ENCODE measurements at regions not wholly inside any gene's neighbourhood (a gene's known extent, or its start where the extent isn't known, plus 50 kb on each side); places are given as distances from the start of the nearest gene placed in this dataset.

DNA sequence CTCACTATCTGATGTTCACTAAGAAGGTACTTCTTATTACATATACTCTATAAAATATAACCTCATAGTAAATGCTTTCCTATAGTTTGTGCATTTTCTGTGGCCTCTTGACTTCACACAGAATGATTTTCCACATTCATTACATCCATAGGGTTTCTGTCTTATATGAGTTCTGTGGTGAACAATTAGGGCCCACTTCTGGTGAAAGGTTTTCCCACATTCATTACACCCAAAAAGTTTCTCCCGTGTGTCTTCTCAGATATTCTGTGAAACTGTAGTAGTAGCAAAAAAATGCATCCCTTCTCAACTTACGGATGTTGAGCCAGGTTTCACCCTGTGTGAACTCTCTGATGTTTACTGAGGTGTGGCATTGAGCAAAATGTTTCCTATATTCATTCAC lies 119.3 kb downstream of the ZNF33B start:
- Histone ChIP-seq H3K4me3 (no peak overlapping the region), H3K4me1 (ENCODE audit: control insufficient read depth in 5 of 5, insufficient read depth in 5 of 5, low read length in 5 of 5) (no peaks in the 10 kb centered on the region), H3K27me3 (ENCODE audit: control insufficient read depth in 3 of 3, insufficient read depth in 3 of 3, low read length in 2 of 3) (no peaks in the 10 kb centered on the region), H3K9me3 (ENCODE audit: control insufficient read depth in 4 of 4, insufficient read depth in 3 of 4, low read length in 3 of 4) (peaks cover 21 to 64% (median 44%) of the 10 kb centered on the region in 4 donors), H3K9ac (ENCODE audit: insufficient read depth in 1 of 2, low read length in 2 of 2) (no peak overlapping the region), H3K36me3 (ENCODE audit: control insufficient read depth in 4 of 4, insufficient read depth in 4 of 4, low read length in 4 of 4) (peaks cover 14 to 40% (median 36%) of the 10 kb centered on the region in 4 donors), H3K27ac (ENCODE audit: low read depth in 1 of 2, low read length in 1 of 2) (no peak overlapping the region)
- 96 to 99% methylated on average over 2 of the region's 2 CpGs for WGBS, 2 donors
- TF ChIP-seq, protein P1, sequence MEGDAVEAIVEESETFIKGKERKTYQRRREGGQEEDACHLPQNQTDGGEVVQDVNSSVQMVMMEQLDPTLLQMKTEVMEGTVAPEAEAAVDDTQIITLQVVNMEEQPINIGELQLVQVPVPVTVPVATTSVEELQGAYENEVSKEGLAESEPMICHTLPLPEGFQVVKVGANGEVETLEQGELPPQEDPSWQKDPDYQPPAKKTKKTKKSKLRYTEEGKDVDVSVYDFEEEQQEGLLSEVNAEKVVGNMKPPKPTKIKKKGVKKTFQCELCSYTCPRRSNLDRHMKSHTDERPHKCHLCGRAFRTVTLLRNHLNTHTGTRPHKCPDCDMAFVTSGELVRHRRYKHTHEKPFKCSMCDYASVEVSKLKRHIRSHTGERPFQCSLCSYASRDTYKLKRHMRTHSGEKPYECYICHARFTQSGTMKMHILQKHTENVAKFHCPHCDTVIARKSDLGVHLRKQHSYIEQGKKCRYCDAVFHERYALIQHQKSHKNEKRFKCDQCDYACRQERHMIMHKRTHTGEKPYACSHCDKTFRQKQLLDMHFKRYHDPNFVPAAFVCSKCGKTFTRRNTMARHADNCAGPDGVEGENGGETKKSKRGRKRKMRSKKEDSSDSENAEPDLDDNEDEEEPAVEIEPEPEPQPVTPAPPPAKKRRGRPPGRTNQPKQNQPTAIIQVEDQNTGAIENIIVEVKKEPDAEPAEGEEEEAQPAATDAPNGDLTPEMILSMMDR (IDR thresholded peaks at IDR 0.05; ENCODE audit: control extremely low read depth, extremely low read depth) = no peak
- ATAC-seq (ENCODE audit: insufficient read depth, low FRiP score) (no peak), DNase-seq (no peak)

DNA sequence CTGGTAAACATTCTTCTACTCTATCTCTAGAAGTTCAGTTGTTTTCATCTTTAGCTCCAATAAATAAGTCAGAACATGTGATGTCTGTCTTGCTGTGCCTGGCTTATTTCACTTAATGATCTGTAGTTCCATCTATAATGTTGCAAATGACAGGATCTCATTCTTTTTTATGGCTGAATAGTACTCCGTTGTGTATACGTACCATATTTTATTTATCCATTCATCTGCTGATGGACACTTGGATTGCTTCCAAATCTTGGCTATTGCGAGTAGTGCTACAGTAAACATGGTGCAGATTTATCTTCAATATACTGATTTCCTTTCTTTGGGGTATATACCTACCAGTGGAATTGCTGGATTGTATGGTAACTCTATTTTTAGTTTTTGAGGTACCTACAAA lies 124.4 kb downstream of the ZNF33B start:
- ATAC-seq (ENCODE audit: insufficient read depth, low FRiP score) (no peak), DNase-seq (no peak)
- Histone ChIP-seq H3K27me3 (ENCODE audit: control insufficient read depth in 3 of 3, insufficient read depth in 3 of 3, low read length in 2 of 3) (no peaks in the 10 kb centered on the region), H3K9ac (ENCODE audit: insufficient read depth in 1 of 2, low read length in 2 of 2) (no peak overlapping the region), H3K4me3 (no peak overlapping the region), H3K9me3 (ENCODE audit: control insufficient read depth in 4 of 4, insufficient read depth in 3 of 4, low read length in 3 of 4) (peaks cover 4 to 49% (median 25%) of the 10 kb centered on the region in 4 donors), H3K4me1 (ENCODE audit: control insufficient read depth in 5 of 5, insufficient read depth in 5 of 5, low read length in 5 of 5) (no peaks in the 10 kb centered on the region), H3K36me3 (ENCODE audit: control insufficient read depth in 4 of 4, insufficient read depth in 4 of 4, low read length in 4 of 4) (no peaks in the 10 kb centered on the region), H3K27ac (ENCODE audit: low read depth in 1 of 2, low read length in 1 of 2) (no peak overlapping the region)
- TF ChIP-seq, protein P1 (IDR thresholded peaks at IDR 0.05; ENCODE audit: control extremely low read depth, extremely low read depth) = no peak
- WGBS, 2 donors = 89 to 90% methylated on average over 3 of the region's 3 CpGs

DNA sequence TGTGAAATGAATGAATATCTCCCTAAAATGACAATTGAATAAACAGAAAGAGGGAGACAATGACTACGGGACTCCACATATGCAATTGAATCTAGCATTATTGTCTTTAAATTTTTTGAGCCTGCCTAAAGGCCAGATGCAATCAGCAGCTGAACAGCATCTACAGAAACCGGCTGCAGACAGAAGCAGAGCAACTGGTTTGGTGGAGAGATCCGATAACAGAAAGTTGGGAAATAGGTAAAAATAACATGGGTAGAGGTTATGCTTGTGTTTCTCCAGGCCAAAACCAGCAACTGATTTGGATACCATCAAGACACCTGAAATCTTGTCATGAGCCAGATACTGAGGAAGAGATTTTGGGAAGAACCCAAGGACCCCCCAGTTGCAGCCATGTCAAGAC lies 146.6 kb downstream of the ZNF33B start:
- Histone ChIP-seq H3K9me3 (ENCODE audit: control insufficient read depth in 4 of 4, insufficient read depth in 3 of 4, low read length in 3 of 4) (no peaks in the 10 kb centered on the region), H3K4me3 (no peak overlapping the region), H3K9ac (ENCODE audit: insufficient read depth in 1 of 2, low read length in 2 of 2) (no peak overlapping the region), H3K36me3 (ENCODE audit: control insufficient read depth in 4 of 4, insufficient read depth in 4 of 4, low read length in 4 of 4) (no peaks in the 10 kb centered on the region), H3K27ac (ENCODE audit: low read depth in 1 of 2, low read length in 1 of 2) (no peak overlapping the region), H3K4me1 (ENCODE audit: control insufficient read depth in 5 of 5, insufficient read depth in 5 of 5, low read length in 5 of 5) (no peaks in the 10 kb centered on the region), H3K27me3 (ENCODE audit: control insufficient read depth in 3 of 3, insufficient read depth in 3 of 3, low read length in 2 of 3) (no peaks in the 10 kb centered on the region)
- ATAC-seq (ENCODE audit: insufficient read depth, low FRiP score) (no peak), DNase-seq (no peak)
- 91 to 93% methylated on average over 3 of the region's 3 CpGs for WGBS, 2 donors
- TF ChIP-seq, protein P1 (IDR thresholded peaks at IDR 0.05; ENCODE audit: control extremely low read depth, extremely low read depth) = no peak

DNA sequence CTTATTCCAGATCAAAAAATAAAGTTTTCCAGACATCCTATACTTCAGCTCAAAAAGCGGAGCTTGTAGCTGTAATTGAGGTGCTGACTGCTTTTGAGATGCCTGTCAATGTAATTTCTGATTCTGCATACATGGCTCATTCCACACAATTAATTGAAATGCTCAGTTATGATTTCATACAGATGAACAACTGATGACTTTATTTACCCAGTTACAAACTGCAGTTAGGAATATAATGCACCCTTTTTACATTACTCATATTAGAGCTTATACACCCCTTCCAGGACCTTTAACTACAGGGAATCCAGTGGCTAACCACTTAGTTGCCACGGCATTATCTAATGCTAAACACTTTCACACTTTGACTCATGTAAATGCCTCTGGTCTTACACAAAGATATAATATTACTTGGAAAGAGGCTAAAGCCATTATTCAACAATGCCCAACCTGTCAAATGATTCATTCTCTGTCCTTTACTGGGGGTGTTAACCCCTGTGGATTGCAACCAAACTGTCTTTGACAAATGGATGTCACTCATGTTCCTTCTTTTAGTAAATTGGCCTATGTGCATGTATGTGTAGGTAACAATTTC lies 147.3 kb downstream of the ZNF33B start:
- ATAC-seq (ENCODE audit: insufficient read depth, low FRiP score) = no peak
- Histone ChIP-seq H3K27ac (ENCODE audit: low read depth in 1 of 2, low read length in 1 of 2) (no peak overlapping the region), H3K9me3 (ENCODE audit: control insufficient read depth in 4 of 4, insufficient read depth in 3 of 4, low read length in 3 of 4) (no peaks in the 10 kb centered on the region), H3K36me3 (ENCODE audit: control insufficient read depth in 4 of 4, insufficient read depth in 4 of 4, low read length in 4 of 4) (no peaks in the 10 kb centered on the region), H3K9ac (ENCODE audit: insufficient read depth in 1 of 2, low read length in 2 of 2) (no peak overlapping the region), H3K4me1 (ENCODE audit: control insufficient read depth in 5 of 5, insufficient read depth in 5 of 5, low read length in 5 of 5) (no peaks in the 10 kb centered on the region), H3K4me3 (no peak overlapping the region), H3K27me3 (ENCODE audit: control insufficient read depth in 3 of 3, insufficient read depth in 3 of 3, low read length in 2 of 3) (no peaks in the 10 kb centered on the region)
- WGBS, 2 donors = 71 to 73% methylated on average over 2 of the region's 2 CpGs
- TF ChIP-seq, protein P1 (IDR thresholded peaks at IDR 0.05; ENCODE audit: control extremely low read depth, extremely low read depth) = no peak
- DNase-seq = no peak

Data from lung (tissue), 11 donors.